Astrocyte of the cerebellum (primary cell): ENCODE measurements at regions not wholly inside any gene's neighbourhood (a gene's known extent, or its start where the extent isn't known, plus 50 kb on each side); places are given as distances from the start of the nearest gene placed in this dataset.

ENCODE experiments used
- DNase-seq: peaks from one replicate; pipeline ENCODE4 v3.0.0-alpha.2; 2011; ENCODE audit warnings: low read depth
- H3K4me3 ChIP-seq: 2 replicates; pipeline ENCODE4 v1.5.1; 2011; ENCODE audit warnings: mild to moderate bottlenecking, low read depth, low read length, moderate library complexity
- in situ Hi-C: cut with HindIII; loops from 2 replicates; pipeline ENCODE4 v1.10.0; 2017; ENCODE audit warnings: low sequenced_read_pairs
- TF ChIP-seq, protein P1 (sequence below): IDR thresholded peaks from 2 replicates; pipeline ENCODE4 v1.5.1; 2012; ENCODE audit warnings: low read length, low read depth, moderate library complexity, mild to moderate bottlenecking; ENCODE audit errors: missing control alignments

DNA sequence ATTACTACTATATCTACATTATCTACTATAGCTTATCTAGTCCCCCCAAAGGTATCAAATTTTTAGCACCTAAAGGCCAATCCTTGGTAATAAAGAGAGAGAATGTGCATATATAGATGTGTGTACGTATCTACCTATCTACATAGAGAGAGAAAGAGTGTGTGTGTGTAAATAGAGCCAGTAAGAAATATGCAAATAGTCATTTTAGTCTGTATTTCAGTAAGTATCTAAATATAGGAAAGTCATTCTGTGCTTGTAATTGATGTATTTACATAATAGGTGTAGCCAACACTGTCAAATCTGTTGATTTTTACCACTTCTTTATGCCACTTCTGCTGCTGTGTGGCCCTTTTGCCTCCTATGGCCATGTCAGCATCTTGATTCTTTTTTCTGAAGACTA is 284.5 kb upstream of the TFPI start:
- in situ Hi-C loops = no loop called here
- TF ChIP-seq, protein P1, sequence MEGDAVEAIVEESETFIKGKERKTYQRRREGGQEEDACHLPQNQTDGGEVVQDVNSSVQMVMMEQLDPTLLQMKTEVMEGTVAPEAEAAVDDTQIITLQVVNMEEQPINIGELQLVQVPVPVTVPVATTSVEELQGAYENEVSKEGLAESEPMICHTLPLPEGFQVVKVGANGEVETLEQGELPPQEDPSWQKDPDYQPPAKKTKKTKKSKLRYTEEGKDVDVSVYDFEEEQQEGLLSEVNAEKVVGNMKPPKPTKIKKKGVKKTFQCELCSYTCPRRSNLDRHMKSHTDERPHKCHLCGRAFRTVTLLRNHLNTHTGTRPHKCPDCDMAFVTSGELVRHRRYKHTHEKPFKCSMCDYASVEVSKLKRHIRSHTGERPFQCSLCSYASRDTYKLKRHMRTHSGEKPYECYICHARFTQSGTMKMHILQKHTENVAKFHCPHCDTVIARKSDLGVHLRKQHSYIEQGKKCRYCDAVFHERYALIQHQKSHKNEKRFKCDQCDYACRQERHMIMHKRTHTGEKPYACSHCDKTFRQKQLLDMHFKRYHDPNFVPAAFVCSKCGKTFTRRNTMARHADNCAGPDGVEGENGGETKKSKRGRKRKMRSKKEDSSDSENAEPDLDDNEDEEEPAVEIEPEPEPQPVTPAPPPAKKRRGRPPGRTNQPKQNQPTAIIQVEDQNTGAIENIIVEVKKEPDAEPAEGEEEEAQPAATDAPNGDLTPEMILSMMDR = no peak
- DNase-seq = no peak
- no peak overlapping the region for H3K4me3 ChIP-seq

DNA sequence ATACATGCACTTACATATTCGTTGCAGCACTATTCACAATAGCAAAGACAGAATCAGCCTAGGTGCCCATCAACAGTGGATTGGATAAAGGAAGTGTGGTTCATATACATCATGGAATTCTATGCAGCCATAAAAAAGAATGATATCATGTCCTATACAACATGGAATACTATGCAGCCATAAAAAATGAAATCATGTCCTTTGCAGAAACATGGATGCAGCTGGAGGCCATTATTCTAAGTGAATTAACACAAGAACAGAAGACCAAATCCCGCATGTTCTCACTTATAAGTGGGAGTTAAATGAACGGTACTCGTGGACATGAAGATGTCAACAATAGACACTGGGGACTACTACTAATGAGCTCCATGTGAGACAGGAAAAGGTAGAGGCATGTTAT is 288.1 kb upstream of the TFPI start:
- TF ChIP-seq, protein P1 = no peak
- in situ Hi-C loops = no loop called here
- no peak overlapping the region for H3K4me3 ChIP-seq
- no peak for DNase-seq

DNA sequence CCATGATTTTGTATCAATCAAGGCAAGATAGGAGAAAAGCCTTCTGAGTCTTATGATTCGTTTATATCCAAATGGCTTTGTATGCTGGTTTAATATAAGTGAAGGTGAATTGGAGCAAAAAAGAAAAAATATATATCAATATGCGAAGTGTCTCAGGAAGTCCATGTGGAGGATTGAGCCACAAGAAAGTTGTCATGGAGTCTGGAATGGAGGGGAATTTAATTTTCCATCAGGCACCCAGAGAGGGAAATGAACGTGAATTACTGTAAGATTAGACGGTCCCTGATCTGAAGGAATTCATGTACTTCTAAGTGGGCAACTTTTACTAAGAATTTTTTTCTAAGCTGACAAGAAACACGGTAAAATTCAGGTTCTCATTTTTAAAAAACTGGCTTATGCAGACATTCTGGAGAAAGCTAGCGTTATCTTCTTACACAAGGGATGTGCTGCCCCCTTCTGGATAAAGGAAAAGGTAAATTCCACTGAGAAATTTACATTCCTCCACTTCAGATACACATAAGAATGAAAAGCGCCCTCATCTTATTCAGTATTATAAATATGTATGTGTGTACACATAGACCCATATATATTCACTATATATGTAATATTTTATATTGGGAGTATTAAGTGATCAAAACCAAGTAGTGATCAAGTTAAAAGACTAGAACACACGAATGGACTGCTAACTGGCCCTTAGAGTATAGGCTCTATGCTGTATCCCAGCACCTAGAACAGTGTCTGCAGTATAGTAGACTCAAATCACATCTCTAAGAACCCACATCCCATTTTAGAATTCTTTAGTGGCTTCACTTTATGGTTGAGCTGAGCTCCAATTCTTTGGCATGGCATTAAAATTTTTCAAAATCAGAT is 289.0 kb upstream of the TFPI start:
- in situ Hi-C loops = no loop called here
- peak; percentile 72 for DNase-seq
- no peak overlapping the region for H3K4me3 ChIP-seq
- TF ChIP-seq, protein P1 = peak; percentile 54

DNA sequence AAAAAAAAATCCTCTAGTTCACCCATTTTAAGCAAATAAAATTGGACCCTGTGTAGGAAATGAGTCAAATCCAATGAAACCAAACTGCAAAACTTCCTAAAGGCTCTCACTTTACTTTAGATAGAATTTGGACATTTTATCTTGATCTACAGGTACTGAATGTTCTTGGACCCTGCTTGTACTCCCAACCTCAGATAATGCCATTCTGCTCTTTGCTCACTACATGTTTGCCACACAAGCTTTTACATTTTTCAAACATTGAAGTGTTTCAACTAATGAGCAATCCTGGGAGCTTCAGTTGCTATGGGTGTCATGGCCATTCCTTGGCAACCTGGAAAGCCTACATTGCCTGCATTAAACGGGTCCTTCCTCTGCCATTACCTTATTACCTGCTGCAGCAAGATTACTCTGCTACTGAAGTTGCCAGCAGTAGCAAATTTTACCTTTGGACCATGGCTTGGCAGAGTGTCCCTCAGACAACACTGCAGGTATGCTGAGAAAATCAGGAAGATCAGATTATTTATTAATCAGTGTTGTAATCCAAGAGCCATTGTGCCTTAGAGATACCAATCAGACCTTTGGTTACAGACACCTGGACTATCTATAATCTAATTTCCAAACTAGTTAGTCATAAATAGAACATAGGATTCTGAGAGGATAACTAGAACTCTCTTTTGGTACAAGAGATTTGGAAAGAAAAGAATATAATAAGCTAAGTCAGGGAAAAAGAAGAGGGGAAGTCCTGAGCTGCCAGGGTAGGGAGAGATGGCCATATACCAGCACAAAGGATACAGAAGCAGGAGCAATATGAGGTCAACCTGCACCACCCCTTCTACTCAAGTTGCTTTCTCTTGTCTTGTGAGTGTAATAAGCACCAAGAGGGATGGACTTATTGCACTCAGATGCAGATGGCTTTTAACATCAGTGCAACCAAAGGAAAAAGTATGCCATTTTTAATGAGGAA is 293.3 kb upstream of the TFPI start:
- in situ Hi-C loops = loop anchor here (5.0 kb wide), 2 partner anchors 260 to 660 kb away; no protein-coding TSS in a partner anchor
- no peak for DNase-seq
- H3K4me3 ChIP-seq = no peak overlapping the region
- TF ChIP-seq, protein P1 = no peak

DNA sequence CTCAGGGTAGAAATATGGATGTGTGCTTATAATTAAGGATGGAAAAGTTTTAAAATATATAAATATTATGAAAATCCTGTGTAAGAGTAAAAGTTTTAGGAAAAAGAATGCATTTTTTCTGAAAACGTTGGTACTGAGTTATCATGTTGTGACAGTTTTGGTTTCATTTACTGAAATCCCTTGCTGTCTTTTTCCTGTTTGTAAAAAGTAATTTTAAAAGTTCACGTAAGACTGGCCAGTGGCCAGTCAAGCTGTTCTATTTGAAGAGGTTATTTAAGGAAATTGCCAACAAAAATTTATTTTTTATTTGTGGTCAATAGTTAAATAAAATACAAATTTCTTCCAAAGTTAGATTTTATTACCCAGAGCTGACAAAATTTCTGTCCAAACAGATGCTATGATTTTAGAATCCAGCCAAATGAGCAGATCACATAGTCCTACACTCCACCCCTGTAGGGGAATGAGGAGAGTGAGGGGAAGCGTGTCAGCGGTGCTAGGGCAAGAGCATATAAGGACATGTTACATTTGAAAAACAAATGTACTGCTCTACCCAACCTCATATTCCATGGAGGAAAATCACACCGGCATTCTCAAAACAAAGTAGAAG is 297.8 kb upstream of the TFPI start:
- H3K4me3 ChIP-seq = no peak overlapping the region
- TF ChIP-seq, protein P1 = no peak
- in situ Hi-C loops = no loop called here

DNA sequence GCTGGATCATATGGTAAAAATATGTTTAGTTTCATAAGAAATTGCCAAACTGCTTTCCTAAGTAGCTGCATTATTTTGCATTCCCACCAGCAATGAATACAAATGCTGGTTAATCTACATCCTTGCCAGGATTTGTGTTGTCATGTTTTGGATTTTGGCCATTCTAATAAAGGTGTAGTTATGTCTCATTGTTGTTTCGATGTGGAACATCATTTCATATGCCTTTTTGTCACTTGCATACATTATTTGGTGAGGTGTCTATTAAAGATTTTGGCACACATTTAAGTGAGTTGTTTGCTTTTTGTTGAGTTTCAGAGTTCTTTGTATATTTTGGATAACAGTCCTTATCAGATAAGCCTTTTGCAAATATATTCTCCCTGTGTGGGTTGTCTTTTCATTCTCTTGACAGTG is 299.2 kb upstream of the TFPI start:
- no peak for DNase-seq
- in situ Hi-C loops = no loop called here
- H3K4me3 ChIP-seq = no peak overlapping the region
- TF ChIP-seq, protein P1 = no peak

More for the DNA sequence above, 297.8 kb upstream of the TFPI start:
- no peak for DNase-seq
